ENCODE measurements at regions not wholly inside any gene's neighbourhood (a gene's known extent, or its start where the extent isn't known, plus 50 kb on each side); places are given as distances from the start of the nearest gene placed in this dataset.

- Histone ChIP-seq H3K9me3 (replicated peaks; ENCODE audit: control insufficient read depth, insufficient read depth, low read length) (no peaks in the 10 kb centered on the region), H3K27ac (ENCODE audit: control insufficient read depth, insufficient read depth) (no peak overlapping the region), H4K20me1 (ENCODE audit: control insufficient read depth, insufficient read depth) (no peaks in the 10 kb centered on the region; the same call in 1 of the 2 replicates), H3K36me3 (ENCODE audit: control insufficient read depth in 2 of 2, insufficient read depth in 2 of 2, low read length in 1 of 2) (no peaks in the 10 kb centered on the region), H3K4me3 (no peak overlapping the region), H3K4me1 (ENCODE audit: control insufficient read depth, insufficient read depth, low read length) (no peaks in the 10 kb centered on the region), H3K27me3 (replicated peaks in 1 of 2; ENCODE audit: control insufficient read depth in 2 of 2, insufficient read depth in 2 of 2, low read length in 1 of 2) (no peaks in the 10 kb centered on the region), H3K4me2 (ENCODE audit: control insufficient read depth, insufficient read depth) (no peak overlapping the region), H2AFZ (ENCODE audit: control insufficient read depth, low read depth, low read length) (no peak overlapping the region), H3K79me2 (ENCODE audit: control insufficient read depth, insufficient read depth, low read length) (no peaks in the 10 kb centered on the region), H3K9ac (ENCODE audit: control insufficient read depth, insufficient read depth, low read length) (no peak overlapping the region)
- ChIA-PET SMC1A (ENCODE audit: uncharacterized antibody, unreplicated experiment) (no interaction called here), POLR2A (no interaction called here), RAD21 (ENCODE audit: unreplicated experiment) (no interaction called here), CTCF (no interaction called here)
- BruUV-seq (replicated peaks), result no TSS peak
- DNase-seq (ENCODE audit: low read depth, low spot score) (no peak), FAIRE-seq (no peak), ATAC-seq (no peak)
- WGBS (ENCODE audit: insufficient coverage, insufficient replicate concordance, low lambda C conversion rate, missing lambda C conversion rate), result 19% methylated on average over 5 of the region's 5 CpGs
- no peak for TF ChIP-seq SPI1 (IDR thresholded peaks at IDR 0.05; ENCODE audit: borderline replicate concordance, insufficient read depth, low read depth, low read length)
- TF ChIP-seq SREBF1 (IDR thresholded peaks at IDR 0.05; ENCODE audit: low read length), result no peak
- no peak for TF ChIP-seq SUZ12 (IDR thresholded peaks at IDR 0.05; ENCODE audit: unreplicated experiment)
- TF ChIP-seq GATAD2B (conservative IDR thresholded peaks at IDR 0.05; ENCODE audit: low read depth), result no peak
- no peak for TF ChIP-seq GABPA (IDR thresholded peaks at IDR 0.05; ENCODE audit: low read depth)
- in situ Hi-C loops (cut with MboI), result no loop called here
- intact Hi-C loops (cut with micrococcal nuclease; ENCODE audit: unreplicated experiment), result no loop called here
Measured at GRCh38 chr11:127452533-127452932, 452.0 kb upstream of the KIRREL3 start.

GRCh38 chr11:127451861-127452260 lies 451.3 kb upstream of the KIRREL3 start:
- Histone ChIP-seq H3K4me1 (ENCODE audit: control insufficient read depth, insufficient read depth, low read length) (no peaks in the 10 kb centered on the region), H3K4me3 (no peak overlapping the region), H3K9ac (ENCODE audit: control insufficient read depth, insufficient read depth, low read length) (no peak overlapping the region), H3K36me3 (ENCODE audit: control insufficient read depth in 2 of 2, insufficient read depth in 2 of 2, low read length in 1 of 2) (no peaks in the 10 kb centered on the region), H3K9me3 (replicated peaks; ENCODE audit: control insufficient read depth, insufficient read depth, low read length) (no peaks in the 10 kb centered on the region), H3K27me3 (replicated peaks in 1 of 2; ENCODE audit: control insufficient read depth in 2 of 2, insufficient read depth in 2 of 2, low read length in 1 of 2) (no peaks in the 10 kb centered on the region), H2AFZ (ENCODE audit: control insufficient read depth, low read depth, low read length) (no peak overlapping the region), H3K27ac (ENCODE audit: control insufficient read depth, insufficient read depth) (no peak overlapping the region), H3K4me2 (ENCODE audit: control insufficient read depth, insufficient read depth) (no peak overlapping the region), H4K20me1 (ENCODE audit: control insufficient read depth, insufficient read depth) (no peaks in the 10 kb centered on the region; the same call in 1 of the 2 replicates), H3K79me2 (ENCODE audit: control insufficient read depth, insufficient read depth, low read length) (no peaks in the 10 kb centered on the region)
- 33% methylated on average over 9 of the region's 9 CpGs for WGBS (ENCODE audit: insufficient coverage, insufficient replicate concordance, low lambda C conversion rate, missing lambda C conversion rate)
- RAD21 ChIA-PET (ENCODE audit: unreplicated experiment), result no interaction called here
- intact Hi-C loops (cut with micrococcal nuclease; ENCODE audit: unreplicated experiment) (no loop called here), in situ Hi-C loops (cut with MboI) (no loop called here)
- no peak for DNase-seq (ENCODE audit: low read depth, low spot score)
- ATAC-seq, result no peak
- CTCF ChIA-PET, result no interaction called here
- no peak for FAIRE-seq
- TF ChIP-seq NFXL1 (IDR thresholded peaks at IDR 0.05; ENCODE audit: borderline replicate concordance) (no peak), NR2F1 (conservative IDR thresholded peaks at IDR 0.05) (no peak), FOXK2 (IDR thresholded peaks at IDR 0.05) (no peak), BACH1 (IDR thresholded peaks at IDR 0.05; ENCODE audit: borderline replicate concordance) (no peak), CTCF (IDR thresholded peaks at IDR 0.05 in 2 of 3, conservative IDR thresholded peaks at IDR 0.05 in 1 of 3; ENCODE audit: control insufficient read depth in 2 of 3, extremely low read depth in 1 of 3, insufficient read depth in 1 of 3, low read depth in 3 of 3, low read length in 3 of 3) (no peak), SRF (IDR thresholded peaks at IDR 0.05; ENCODE audit: low read depth in 2 of 2, low read length in 2 of 2) (no peak), HDAC2 (IDR thresholded peaks at IDR 0.05) (no peak), EED (IDR thresholded peaks at IDR 0.05; ENCODE audit: low read depth) (no peak), RAD21 (IDR thresholded peaks at IDR 0.05; ENCODE audit: insufficient read depth, low read depth, low read length) (no peak), CHD4 (IDR thresholded peaks at IDR 0.05) (no peak)
- SMC1A ChIA-PET (ENCODE audit: uncharacterized antibody, unreplicated experiment), result no interaction called here
- BruUV-seq (replicated peaks), result no TSS peak
- POLR2A ChIA-PET, result no interaction called here

Data from GM12878 (cell line).